Panc1 (cell line): ENCODE measurements at regions not wholly inside any gene's neighbourhood (a gene's known extent, or its start where the extent isn't known, plus 50 kb on each side); places are given as distances from the start of the nearest gene placed in this dataset.

ENCODE experiments used
- ATAC-seq: fragments of 200-7000 bp; cut with Tn5 transposase; 2 replicates; pipeline ENCODE4 v1.9.1; 2020; ENCODE audit warnings: mild to moderate bottlenecking, moderate library complexity
- BruUV-seq: library from RNA; stranded (reverse); fragments of 400-500 nt; replicated peaks from 2 replicates; lab custom pipeline; 2021; lab: Mats Ljungman, UMichigan
- CTCF ChIA-PET: fragments of 300-600 bp; sonication (Branson Sonifier 250); formaldehyde crosslinking; loops from one replicate; lab custom pipeline; 2022; ENCODE audit warnings: antibody characterized with exemption; lab: Charles Lee
- POLR2A ChIA-PET: fragments of 300-600 bp; sonication (Branson Sonifier 250); formaldehyde crosslinking; loops from one replicate; lab custom pipeline; 2022; ENCODE audit warnings: antibody characterized with exemption; lab: Charles Lee
- DNase-seq: peaks from one replicate; pipeline ENCODE4 v3.0.0-alpha.2; 2010; ENCODE audit warnings: low read depth, low spot score
- H3K27ac ChIP-seq: 2 replicates; pipeline ENCODE4 v1.5.1; 2011; ENCODE audit warnings: mild to moderate bottlenecking, low read length, inconsistent platforms
- H3K27me3 ChIP-seq: fragments of 200-500 bp; sonication (Bioruptor generic); 2 replicates; pipeline ENCODE4 v1.6.0; 2014; ENCODE audit warnings: low read length, inconsistent platforms; ENCODE audit not compliant: control insufficient read depth, insufficient read depth
- H3K36me3 ChIP-seq: fragments of 200-500 bp; sonication (Bioruptor generic); 2 replicates; pipeline ENCODE4 v1.5.1; 2014; ENCODE audit warnings: inconsistent platforms, mild to moderate bottlenecking, low read length, moderate library complexity; ENCODE audit not compliant: control insufficient read depth, insufficient read depth
- H3K4me1 ChIP-seq: 2 replicates; pipeline ENCODE4 v1.5.1; 2011; ENCODE audit warnings: inconsistent platforms, mild to moderate bottlenecking, low read length, moderate library complexity; ENCODE audit not compliant: control insufficient read depth, insufficient read depth
- H3K4me3 ChIP-seq, 2 experiments: 2 replicates each; pipeline ENCODE4 v1.5.1; 2011 to 2012; ENCODE audit warnings: low read depth in 2 of 2, low read length in 2 of 2, mild to moderate bottlenecking in 2 of 2, inconsistent platforms in 1 of 2, moderate library complexity in 1 of 2
- H3K9me3 ChIP-seq: fragments of 200-500 bp; sonication (Bioruptor generic); 2 replicates; pipeline ENCODE4 v1.5.1; 2014; ENCODE audit warnings: low read depth, mild to moderate bottlenecking, inconsistent platforms, low read length, moderate library complexity; ENCODE audit not compliant: control insufficient read depth, insufficient read depth
- POLR2AphosphoS5 ChIP-seq: IDR thresholded peaks from 2 replicates; pipeline ENCODE4 v1.6.1; 2012; ENCODE audit warnings: mild to moderate bottlenecking, low read depth, low read length, moderate library complexity
- SIN3A ChIP-seq: IDR thresholded peaks from 2 replicates; pipeline ENCODE4 v1.6.1; 2012; ENCODE audit warnings: low read depth, mild to moderate bottlenecking, low read length, moderate library complexity, borderline replicate concordance; ENCODE audit not compliant: insufficient read depth
- TCF7L2 ChIP-seq: IDR thresholded peaks from 2 replicates; pipeline ENCODE4 v1.6.1; 2011; ENCODE audit warnings: mild to moderate bottlenecking, low read depth, low read length, inconsistent platforms
- in situ Hi-C: cut with HindIII; loops from 2 replicates; pipeline ENCODE4 v1.10.0; 2016; ENCODE audit warnings: low sequenced_read_pairs, low pct_unique_long_range_greater_than_20kb
- intact Hi-C: fragments of 100-400 bp; cut with micrococcal nuclease; formaldehyde crosslinking; loops from one replicate; pipeline ENCODE4 v1.10.0; 2022; ENCODE audit not compliant: unreplicated experiment
- TF ChIP-seq, protein P1 (sequence below), 2 experiments: IDR thresholded peaks; 2 replicates each; pipeline ENCODE4 v1.6.1; 2011 to 2012; ENCODE audit warnings: low read depth in 2 of 2, control low read depth in 1 of 2, low read length in 1 of 2, mild to moderate bottlenecking in 1 of 2, moderate library complexity in 1 of 2; ENCODE audit not compliant: insufficient read depth in 1 of 2
- TF ChIP-seq, protein P2 (sequence below): fragments of 450-650 bp; IDR thresholded peaks from 2 replicates; pipeline ENCODE4 v1.5.1; 2017; ENCODE audit warnings: mild to moderate bottlenecking

DNA sequence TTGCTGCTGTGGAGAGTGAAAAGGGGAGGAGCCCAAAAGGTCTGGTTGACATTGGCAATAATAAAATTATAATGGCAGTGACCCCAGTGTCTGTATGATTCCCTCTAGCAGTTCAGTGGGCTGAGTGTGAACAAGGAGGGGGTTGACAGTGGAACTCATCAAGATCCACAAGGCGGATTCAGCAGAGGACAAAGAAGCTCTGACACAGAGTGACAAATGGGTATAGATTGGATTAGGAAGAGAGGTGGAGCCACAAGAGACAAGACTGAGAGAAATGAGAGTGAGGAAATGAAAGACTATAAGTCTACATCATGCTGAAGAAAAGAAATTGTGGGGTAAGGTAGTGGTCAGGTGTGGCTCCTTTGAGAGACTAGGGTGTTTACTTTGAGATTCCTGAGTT, 58.9 kb downstream of the CCDC71L start:
- Histone ChIP-seq H3K36me3 (no peaks in the 10 kb centered on the region), H3K27me3 (no peaks in the 10 kb centered on the region), H3K9me3 (no peaks in the 10 kb centered on the region), H3K4me3 (no peak overlapping the region), H3K4me1 (no peaks in the 10 kb centered on the region), H3K27ac (no peak overlapping the region)
- in situ Hi-C loops (no loop called here), intact Hi-C loops (no loop called here)
- CTCF ChIA-PET: no interaction called here
- DNase-seq: no peak
- POLR2A ChIA-PET: no interaction called here
- BruUV-seq: no TSS peak
- TF ChIP-seq, protein P1, sequence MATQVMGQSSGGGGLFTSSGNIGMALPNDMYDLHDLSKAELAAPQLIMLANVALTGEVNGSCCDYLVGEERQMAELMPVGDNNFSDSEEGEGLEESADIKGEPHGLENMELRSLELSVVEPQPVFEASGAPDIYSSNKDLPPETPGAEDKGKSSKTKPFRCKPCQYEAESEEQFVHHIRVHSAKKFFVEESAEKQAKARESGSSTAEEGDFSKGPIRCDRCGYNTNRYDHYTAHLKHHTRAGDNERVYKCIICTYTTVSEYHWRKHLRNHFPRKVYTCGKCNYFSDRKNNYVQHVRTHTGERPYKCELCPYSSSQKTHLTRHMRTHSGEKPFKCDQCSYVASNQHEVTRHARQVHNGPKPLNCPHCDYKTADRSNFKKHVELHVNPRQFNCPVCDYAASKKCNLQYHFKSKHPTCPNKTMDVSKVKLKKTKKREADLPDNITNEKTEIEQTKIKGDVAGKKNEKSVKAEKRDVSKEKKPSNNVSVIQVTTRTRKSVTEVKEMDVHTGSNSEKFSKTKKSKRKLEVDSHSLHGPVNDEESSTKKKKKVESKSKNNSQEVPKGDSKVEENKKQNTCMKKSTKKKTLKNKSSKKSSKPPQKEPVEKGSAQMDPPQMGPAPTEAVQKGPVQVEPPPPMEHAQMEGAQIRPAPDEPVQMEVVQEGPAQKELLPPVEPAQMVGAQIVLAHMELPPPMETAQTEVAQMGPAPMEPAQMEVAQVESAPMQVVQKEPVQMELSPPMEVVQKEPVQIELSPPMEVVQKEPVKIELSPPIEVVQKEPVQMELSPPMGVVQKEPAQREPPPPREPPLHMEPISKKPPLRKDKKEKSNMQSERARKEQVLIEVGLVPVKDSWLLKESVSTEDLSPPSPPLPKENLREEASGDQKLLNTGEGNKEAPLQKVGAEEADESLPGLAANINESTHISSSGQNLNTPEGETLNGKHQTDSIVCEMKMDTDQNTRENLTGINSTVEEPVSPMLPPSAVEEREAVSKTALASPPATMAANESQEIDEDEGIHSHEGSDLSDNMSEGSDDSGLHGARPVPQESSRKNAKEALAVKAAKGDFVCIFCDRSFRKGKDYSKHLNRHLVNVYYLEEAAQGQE (IDR thresholded peaks at IDR 0.05; ENCODE audit: insufficient read depth in 1 of 2, low read depth in 2 of 2, low read length in 1 of 2): no peak
- TF ChIP-seq POLR2AphosphoS5 (no peak), SIN3A (no peak), TCF7L2 (no peak)
- TF ChIP-seq, protein P2, sequence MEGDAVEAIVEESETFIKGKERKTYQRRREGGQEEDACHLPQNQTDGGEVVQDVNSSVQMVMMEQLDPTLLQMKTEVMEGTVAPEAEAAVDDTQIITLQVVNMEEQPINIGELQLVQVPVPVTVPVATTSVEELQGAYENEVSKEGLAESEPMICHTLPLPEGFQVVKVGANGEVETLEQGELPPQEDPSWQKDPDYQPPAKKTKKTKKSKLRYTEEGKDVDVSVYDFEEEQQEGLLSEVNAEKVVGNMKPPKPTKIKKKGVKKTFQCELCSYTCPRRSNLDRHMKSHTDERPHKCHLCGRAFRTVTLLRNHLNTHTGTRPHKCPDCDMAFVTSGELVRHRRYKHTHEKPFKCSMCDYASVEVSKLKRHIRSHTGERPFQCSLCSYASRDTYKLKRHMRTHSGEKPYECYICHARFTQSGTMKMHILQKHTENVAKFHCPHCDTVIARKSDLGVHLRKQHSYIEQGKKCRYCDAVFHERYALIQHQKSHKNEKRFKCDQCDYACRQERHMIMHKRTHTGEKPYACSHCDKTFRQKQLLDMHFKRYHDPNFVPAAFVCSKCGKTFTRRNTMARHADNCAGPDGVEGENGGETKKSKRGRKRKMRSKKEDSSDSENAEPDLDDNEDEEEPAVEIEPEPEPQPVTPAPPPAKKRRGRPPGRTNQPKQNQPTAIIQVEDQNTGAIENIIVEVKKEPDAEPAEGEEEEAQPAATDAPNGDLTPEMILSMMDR: no peak
- no peak for ATAC-seq

DNA sequence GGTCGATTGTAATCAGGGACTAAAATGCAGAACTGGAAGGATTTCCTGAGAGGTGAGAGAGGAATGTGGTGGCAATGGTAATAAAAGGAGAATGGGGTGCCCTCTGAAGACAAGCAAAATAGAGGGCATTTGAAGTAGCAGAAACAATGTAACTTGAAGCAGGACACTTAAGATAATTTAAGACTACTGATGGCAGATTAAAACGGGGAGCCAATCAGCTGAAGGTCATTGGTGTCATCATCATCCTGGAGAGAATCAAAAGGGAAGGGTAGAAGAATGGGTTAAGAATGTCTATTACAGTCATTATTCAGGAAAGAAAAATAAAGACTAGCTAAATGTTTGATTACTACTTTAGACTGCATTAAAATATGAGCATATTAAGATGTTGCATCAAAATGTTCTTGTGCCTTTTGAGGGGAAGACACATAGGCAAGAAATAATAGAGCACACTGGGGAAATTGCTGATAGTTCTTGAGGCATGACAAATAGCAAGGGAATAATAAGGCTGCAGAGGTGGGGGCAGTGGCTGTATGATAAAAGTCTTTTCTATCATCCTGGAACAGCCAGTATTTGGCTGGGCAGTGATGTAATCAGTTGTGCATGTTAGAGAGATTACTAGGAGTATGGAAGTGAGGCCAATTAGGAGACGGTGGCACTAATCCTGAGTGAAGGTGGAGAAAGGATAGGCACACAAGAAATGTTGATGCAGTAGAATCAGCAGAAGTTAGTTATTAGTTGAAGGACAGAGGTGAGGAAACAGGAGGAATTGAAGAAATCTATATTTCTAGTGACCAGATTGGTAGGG, 60.2 kb downstream of the CCDC71L start:
- Histone ChIP-seq H3K4me3 (no peak overlapping the region), H3K27ac (no peak overlapping the region), H3K4me1 (no peaks in the 10 kb centered on the region), H3K36me3 (no peaks in the 10 kb centered on the region), H3K9me3 (no peaks in the 10 kb centered on the region), H3K27me3 (no peaks in the 10 kb centered on the region)
- DNase-seq (no peak), ATAC-seq (no peak)
- in situ Hi-C loops: no loop called here
- ChIA-PET POLR2A (no interaction called here), CTCF (no interaction called here)
- intact Hi-C loops: no loop called here
- TF ChIP-seq TCF7L2 (no peak), SIN3A (no peak), POLR2AphosphoS5 (no peak)
- TF ChIP-seq, protein P1 (IDR thresholded peaks at IDR 0.05; ENCODE audit: insufficient read depth in 1 of 2, low read depth in 2 of 2, low read length in 1 of 2): no peak
- TF ChIP-seq, protein P2: no peak
- no TSS peak for BruUV-seq
